ENCODE measurements at regions not wholly inside any gene's neighbourhood (a gene's known extent, or its start where the extent isn't known, plus 50 kb on each side); places are given as distances from the start of the nearest gene placed in this dataset.

- TF ChIP-seq CTCF (IDR thresholded peaks at IDR 0.05) (peak; percentile 90 to 94 (median 93)), POLR2A (IDR thresholded peaks at IDR 0.05) (no peak)
These were observed 118.7 kb upstream of the SMAD3 start for GRCh38 chr15:66946578-66947164.

All from transverse colon (tissue), 3 donors.